Liver (tissue), 8 donors: ENCODE measurements at regions not wholly inside any gene's neighbourhood (a gene's known extent, or its start where the extent isn't known, plus 50 kb on each side); places are given as distances from the start of the nearest gene placed in this dataset.

Experiments
- DNase-seq: peaks from one replicate; pipeline ENCODE4 v3.0.0-alpha.2; 2017; ENCODE audit warnings: low spot score
- H3K27ac ChIP-seq, 2 donors: one replicate each; pipeline ENCODE4 v1.7.0; 2013; ENCODE audit warnings: inconsistent platforms in 2 of 2, low read length in 2 of 2, control low read depth in 1 of 2, low read depth in 1 of 2, mild to moderate bottlenecking in 1 of 2
- H3K27me3 ChIP-seq, 4 donors: one replicate each; pipeline versions ENCODE4 v1.6.1 to v1.7.0; 2013; ENCODE audit warnings: low read length in 3 of 4, inconsistent platforms in 1 of 4, mild to moderate bottlenecking in 1 of 4, moderate library complexity in 1 of 4; ENCODE audit not compliant: control insufficient read depth in 4 of 4, insufficient read depth in 4 of 4
- H3K36me3 ChIP-seq, 4 donors: one replicate each; pipeline versions ENCODE4 v1.6.1 to v1.7.0; 2013; ENCODE audit warnings: low read length in 3 of 4, mild to moderate bottlenecking in 3 of 4, low read depth in 1 of 4, moderate library complexity in 1 of 4; ENCODE audit not compliant: control insufficient read depth in 4 of 4, insufficient read depth in 3 of 4
- H3K4me1 ChIP-seq, 4 donors: one replicate each; pipeline versions ENCODE4 v1.6.1 to v1.7.0; 2013; ENCODE audit warnings: low read length in 3 of 4, mild to moderate bottlenecking in 3 of 4, moderate library complexity in 1 of 4; ENCODE audit not compliant: control insufficient read depth in 4 of 4, insufficient read depth in 4 of 4
- H3K4me3 ChIP-seq, 3 donors: one replicate each; pipeline versions ENCODE4 v1.6.1 to v1.7.0; 2013; ENCODE audit warnings: low read length in 3 of 3, control low read depth in 1 of 3, low read depth in 1 of 3, mild to moderate bottlenecking in 1 of 3
- H3K9ac ChIP-seq, 2 donors: one replicate each; pipeline ENCODE4 v1.7.0; 2013; ENCODE audit warnings: low read length in 2 of 2, mild to moderate bottlenecking in 2 of 2, moderate library complexity in 2 of 2, control low read depth in 1 of 2, low read depth in 1 of 2
- H3K9me3 ChIP-seq, 4 donors: one replicate each; pipeline versions ENCODE4 v1.6.1 to v1.7.0; 2013; ENCODE audit warnings: low read length in 3 of 4; ENCODE audit not compliant: control insufficient read depth in 4 of 4
- ATF3 ChIP-seq: IDR thresholded peaks from 2 replicates; pipeline ENCODE4 v1.6.1; 2016; ENCODE audit warnings: antibody characterized with exemption
- CTCF ChIP-seq: fragments of 150-350 bp; IDR thresholded peaks from 2 replicates; pipeline ENCODE4 v1.5.1; 2017; ENCODE audit warnings: improper control_type of control experiment, low read depth, low read length; ENCODE audit not compliant: missing input control
- EGR1 ChIP-seq, 2 donors: IDR thresholded peaks; 2 replicates each; pipeline ENCODE4 v1.6.1; 2016 to 2018; ENCODE audit warnings: antibody characterized with exemption in 2 of 2, low read depth in 2 of 2
- HNF4A ChIP-seq, 2 donors: conservative IDR thresholded peaks; 2 replicates each; pipeline ENCODE4 v1.6.1; 2016; ENCODE audit warnings: antibody characterized with exemption in 2 of 2, mild to moderate bottlenecking in 2 of 2
- HNF4G ChIP-seq: IDR thresholded peaks from 2 replicates; pipeline ENCODE4 v1.6.1; 2016; ENCODE audit warnings: antibody characterized with exemption
- JUND ChIP-seq, 2 donors: IDR thresholded peaks; 2 replicates each; pipeline ENCODE4 v1.6.1; 2016; ENCODE audit warnings: antibody characterized with exemption in 2 of 2
- MAX ChIP-seq: IDR thresholded peaks from 2 replicates; pipeline ENCODE4 v1.6.1; 2016; ENCODE audit warnings: antibody characterized with exemption
- NR2F2 ChIP-seq: IDR thresholded peaks from 2 replicates; pipeline ENCODE4 v1.6.1; 2016; ENCODE audit warnings: antibody characterized with exemption
- RAD21 ChIP-seq, 2 donors: IDR thresholded peaks; 2 replicates each; pipeline ENCODE4 v1.6.1; 2016; ENCODE audit warnings: antibody characterized with exemption in 2 of 2, mild to moderate bottlenecking in 2 of 2
- REST ChIP-seq: IDR thresholded peaks from 2 replicates; pipeline ENCODE4 v1.6.1; 2016; ENCODE audit warnings: antibody characterized with exemption, mild to moderate bottlenecking
- RXRA ChIP-seq, 2 donors: IDR thresholded peaks; 2 replicates each; pipeline ENCODE4 v1.6.1; 2017 to 2018; ENCODE audit warnings: antibody characterized with exemption in 2 of 2, mild to moderate bottlenecking in 1 of 2
- SP1 ChIP-seq: IDR thresholded peaks from 2 replicates; pipeline ENCODE4 v1.6.1; 2018; ENCODE audit warnings: antibody characterized with exemption, mild to moderate bottlenecking
- TAF1 ChIP-seq: conservative IDR thresholded peaks from 2 replicates; pipeline ENCODE4 v1.6.1; 2016; ENCODE audit warnings: antibody characterized with exemption, mild to moderate bottlenecking
- YY1 ChIP-seq: IDR thresholded peaks from 2 replicates; pipeline ENCODE4 v1.6.1; 2016; ENCODE audit warnings: antibody characterized with exemption, mild to moderate bottlenecking
- ZBTB33 ChIP-seq: IDR thresholded peaks from 2 replicates; pipeline ENCODE4 v1.6.1; 2016; ENCODE audit warnings: antibody characterized with exemption
- WGBS: extraction: QIAGEN DNeasy Blood & Tissue Kit; methylation state at CpG from one replicate; pipeline ENCODE4 v1.1.7; 2013; 5-methylcytosine and 5-hydroxymethylcytosine counted together
- donor health status: healthy.
- donor health status: healthy.
- donor health status: healthy.
- donor health status: healthy.
- donor health status: healthy.

- no peak for TF ChIP-seq CTCF
These were observed 670.7 kb upstream of the CITED2 start (continued) for GRCh38 chr6:140045116-140045515.

- Histone ChIP-seq H3K36me3 (no peaks in the 10 kb centered on the region), H3K4me1 (peaks cover 0 to 1% (median 0%) of the 10 kb centered on the region in 4 donors), H3K9me3 (no peaks in the 10 kb centered on the region), H3K27ac (no peak overlapping the region), H3K27me3 (no peaks in the 10 kb centered on the region), H3K4me3 (no peak overlapping the region), H3K9ac (no peak overlapping the region)
- TF ChIP-seq ZBTB33 (no peak), HNF4A (conservative IDR thresholded peaks at IDR 0.05) (no peak), EGR1 (IDR thresholded peaks at IDR 0.05; ENCODE audit: low read depth in 2 of 2) (no peak), YY1 (no peak), SP1 (no peak), ATF3 (no peak), REST (no peak), NR2F2 (no peak), MAX (no peak), JUND (IDR thresholded peaks at IDR 0.05) (no peak)
- 83% methylated on average over 1 of the region's 1 CpG for WGBS
- no peak for DNase-seq
These were observed 670.2 kb upstream of the CITED2 start for GRCh38 chr6:140044626-140045025.

- Histone ChIP-seq H3K27me3 (no peaks in the 10 kb centered on the region), H3K4me1 (peaks cover 0 to 1% (median 0%) of the 10 kb centered on the region in 4 donors), H3K27ac (no peak overlapping the region), H3K36me3 (no peaks in the 10 kb centered on the region), H3K9me3 (no peaks in the 10 kb centered on the region), H3K9ac (no peak overlapping the region), H3K4me3 (no peak overlapping the region)
- 84% methylated on average over 2 of the region's 2 CpGs for WGBS
- DNase-seq, result no peak
- TF ChIP-seq ZBTB33 (no peak), REST (no peak), RAD21 (IDR thresholded peaks at IDR 0.05) (no peak), ATF3 (no peak), NR2F2 (no peak), HNF4G (no peak), MAX (no peak), RXRA (IDR thresholded peaks at IDR 0.05) (no peak), TAF1 (no peak)
These were observed 669.4 kb upstream of the CITED2 start for GRCh38 chr6:140043762-140044378.
